Naive thymus-derived CD4-positive, alpha-beta T cell (primary cell): ENCODE measurements at regions not wholly inside any gene's neighbourhood (a gene's known extent, or its start where the extent isn't known, plus 50 kb on each side); places are given as distances from the start of the nearest gene placed in this dataset.
"Not testable (repeated sequence)": the region's sequence is repeated elsewhere in the genome, so short reads cannot be mapped to it uniquely, and the experiment has no call there.

Source experiments
- ATAC-seq: fragments of 150-1000 bp; cut with Tn5 transposase; 2 replicates; pipeline ENCODE4 v1.10.0; 2021; ENCODE audit warnings: mild to moderate bottlenecking, moderate library complexity
- CTCF ChIA-PET: fragments of 350-600 bp; sonication (Branson Sonifier 250); formaldehyde crosslinking; loops from one replicate; lab custom pipeline; 2021; ENCODE audit warnings: antibody characterized with exemption; lab: Charles Lee
- POLR2A ChIA-PET: fragments of 350-600 bp; sonication (Branson Sonifier 250); formaldehyde crosslinking; loops from one replicate; lab custom pipeline; 2021; ENCODE audit warnings: antibody characterized with exemption, inconsistent platforms; lab: Charles Lee
- DNase-seq, 9 donors: peaks; one replicate each; pipeline versions ENCODE4 v3.0.0 to v3.0.0-alpha.2; 2020 to 2022; ENCODE audit warnings: mixed read lengths in 1 of 9
- H3K27ac ChIP-seq: one replicate; pipeline ENCODE4 v1.7.0; 2013; ENCODE audit warnings: mild to moderate bottlenecking, low read depth, low read length, moderate library complexity
- H3K27me3 ChIP-seq, 2 donors: one replicate each; pipeline ENCODE4 v1.7.0; 2013; ENCODE audit warnings: low read length in 2 of 2, mild to moderate bottlenecking in 2 of 2, moderate library complexity in 2 of 2; ENCODE audit not compliant: control insufficient read depth in 2 of 2, insufficient read depth in 2 of 2
- H3K36me3 ChIP-seq, 3 experiments: 1 replicate in 2 of 3; 2 replicates in 1 of 3; pipeline ENCODE4 v1.7.0; 2013; ENCODE audit warnings: low read length in 3 of 3, mild to moderate bottlenecking in 3 of 3, moderate library complexity in 1 of 3; ENCODE audit not compliant: insufficient read depth in 3 of 3, control insufficient read depth in 2 of 3
- H3K4me1 ChIP-seq, 2 donors: one replicate each; pipeline ENCODE4 v1.7.0; 2013; ENCODE audit warnings: low read length in 2 of 2, mild to moderate bottlenecking in 2 of 2, moderate library complexity in 1 of 2; ENCODE audit not compliant: control insufficient read depth in 2 of 2, insufficient read depth in 2 of 2
- H3K4me3 ChIP-seq: 2 replicates; pipeline ENCODE4 v1.7.0; 2013; ENCODE audit warnings: mild to moderate bottlenecking, low read length
- H3K9me3 ChIP-seq, 3 experiments: 1 replicate in 2 of 3; 2 replicates in 1 of 3; pipeline ENCODE4 v1.7.0; 2013; ENCODE audit warnings: low read length in 3 of 3; ENCODE audit not compliant: control insufficient read depth in 2 of 3
- H3K27ac Mint-ChIP-seq, 9 donors: one replicate each; pipeline ENCODE4 v1.8.0; 2020 to 2022; ENCODE audit warnings: mixed read lengths in 9 of 9, mild to moderate bottlenecking in 8 of 9, moderate library complexity in 5 of 9, inconsistent platforms in 2 of 9
- H3K27me3 Mint-ChIP-seq, 5 donors: one replicate each; pipeline ENCODE4 v1.8.0; 2021 to 2022; ENCODE audit warnings: mixed read lengths in 5 of 5, mild to moderate bottlenecking in 1 of 5
- H3K36me3 Mint-ChIP-seq, 5 donors: one replicate each; pipeline ENCODE4 v1.8.0; 2020 to 2022; ENCODE audit warnings: mixed read lengths in 5 of 5, mild to moderate bottlenecking in 3 of 5, inconsistent platforms in 1 of 5
- H3K4me1 Mint-ChIP-seq, 7 donors: one replicate each; pipeline ENCODE4 v1.8.0; 2020 to 2022; ENCODE audit warnings: mixed read lengths in 7 of 7, mild to moderate bottlenecking in 3 of 7, inconsistent platforms in 1 of 7
- H3K4me3 Mint-ChIP-seq, 10 donors: one replicate each; pipeline ENCODE4 v1.8.0; 2020 to 2022; ENCODE audit warnings: mild to moderate bottlenecking in 10 of 10, mixed read lengths in 10 of 10, moderate library complexity in 6 of 10, inconsistent platforms in 2 of 10
- H3K9me3 Mint-ChIP-seq, 11 donors: one replicate each; pipeline ENCODE4 v1.8.0; 2020 to 2022; ENCODE audit warnings: mixed read lengths in 11 of 11, mild to moderate bottlenecking in 4 of 11, inconsistent platforms in 1 of 11, moderate library complexity in 1 of 11
- intact Hi-C, 2 donors: fragments of 100-400 bp; cut with micrococcal nuclease; formaldehyde crosslinking; loops; one replicate each; pipeline ENCODE4 v1.15.1; 2023

DNA sequence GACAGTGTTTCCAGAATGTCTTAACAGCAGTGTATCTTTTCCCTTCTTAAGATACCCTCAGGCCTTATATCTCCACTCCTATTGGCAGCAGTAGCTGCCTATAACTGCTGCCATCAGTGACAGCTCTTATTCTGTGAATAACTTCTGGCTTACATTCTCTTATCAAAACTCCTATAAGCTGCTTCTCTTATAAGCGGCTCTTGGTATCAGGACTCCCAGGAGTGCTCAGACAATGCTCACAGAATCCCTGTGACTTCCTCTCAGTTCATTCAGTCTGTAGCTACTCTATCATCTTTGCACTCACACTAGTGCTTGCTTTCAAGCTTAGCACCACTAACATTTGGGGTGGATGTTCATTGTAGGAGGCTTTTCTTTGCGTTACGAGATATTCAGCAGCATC is 143.7 kb upstream of the CDH7 start:
- DNase-seq (no peak), ATAC-seq (no peak)
- Histone ChIP-seq H3K4me3 (no peak overlapping the region), H3K36me3 (no peaks in the 10 kb centered on the region), H3K27me3 (no peaks in the 10 kb centered on the region), H3K27ac (no peak overlapping the region), H3K4me1 (no peaks in the 10 kb centered on the region), H3K9me3 (no peaks in the 10 kb centered on the region)
- Mint-ChIP-seq H3K9me3 (peaks cover 0 to 29% (median 6%) of the 10 kb centered on the region in 11 donors), H3K4me1 (no peaks in the 10 kb centered on the region), H3K27ac (no peak overlapping the region), H3K36me3 (no peaks in the 10 kb centered on the region), H3K4me3 (no peak overlapping the region), H3K27me3 (no peaks in the 10 kb centered on the region)
- intact Hi-C loops = no loop called here
- ChIA-PET CTCF (no interaction called here), POLR2A (no interaction called here)

DNA sequence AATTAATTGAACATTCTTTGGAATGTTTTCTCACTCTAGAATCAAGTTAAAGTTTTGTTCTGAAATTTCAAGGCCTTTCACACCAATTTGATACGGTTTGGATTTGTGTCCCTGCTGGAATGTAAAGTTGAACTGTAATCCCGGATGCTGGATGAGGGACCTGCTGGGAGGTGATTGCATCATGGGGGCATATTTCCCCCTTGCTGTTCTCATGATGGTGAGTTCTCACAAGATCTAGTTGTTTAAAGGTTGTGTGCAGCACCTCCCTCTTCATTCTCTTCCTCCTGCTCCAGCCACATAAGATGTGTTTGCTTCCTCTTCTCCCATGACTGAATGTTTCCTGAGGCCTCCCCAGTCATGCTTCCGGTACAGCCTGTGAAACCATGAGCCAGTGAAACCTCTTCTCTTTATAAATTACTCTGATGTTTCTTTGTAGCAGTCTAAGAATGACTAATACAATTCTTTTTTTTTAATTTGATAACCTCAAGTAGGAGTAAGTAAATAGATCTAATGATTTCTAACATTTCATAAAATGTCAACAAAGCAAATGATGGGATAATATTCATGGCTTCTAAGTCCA is 144.2 kb upstream of the CDH7 start:
- CTCF ChIA-PET = no interaction called here
- no peaks in the 10 kb centered on the region for H3K4me1 ChIP-seq
- ATAC-seq (no peak), DNase-seq (no peak)
- Mint-ChIP-seq H3K4me1 (no peaks in the 10 kb centered on the region), H3K9me3 (peaks cover 0 to 33% (median 6%) of the 10 kb centered on the region in 11 donors), H3K27me3 (no peaks in the 10 kb centered on the region), H3K4me3 (no peak overlapping the region), H3K36me3 (no peaks in the 10 kb centered on the region), H3K27ac (no peak overlapping the region)
- POLR2A ChIA-PET = no interaction called here
- intact Hi-C loops = no loop called here
- H3K27me3 ChIP-seq = no peaks in the 10 kb centered on the region
- no peaks in the 10 kb centered on the region for H3K36me3 ChIP-seq
- H3K9me3 ChIP-seq = no peaks in the 10 kb centered on the region
- no peak overlapping the region for H3K27ac ChIP-seq
- no peak overlapping the region for H3K4me3 ChIP-seq

DNA sequence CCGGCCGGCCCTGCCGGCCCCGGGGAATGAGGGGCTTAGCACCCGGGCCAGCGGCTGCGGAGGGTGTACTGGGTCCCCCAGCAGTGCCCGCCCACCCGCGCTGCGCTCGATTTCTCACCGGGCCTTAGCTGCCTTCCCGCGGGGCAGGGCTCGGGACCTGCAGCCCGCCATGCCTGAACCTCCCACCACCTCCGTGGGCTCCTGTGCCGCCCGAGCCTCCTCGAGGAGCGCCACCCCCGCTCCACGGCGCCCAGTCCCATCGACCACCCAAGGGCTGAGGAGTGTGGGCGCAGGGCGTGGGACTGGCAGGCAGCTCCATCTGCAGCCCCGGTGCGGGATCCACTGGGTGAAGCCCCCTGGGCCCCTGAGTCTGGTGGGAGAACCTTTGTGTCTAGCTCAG is 145.5 kb upstream of the CDH7 start:
- H3K4me1 ChIP-seq, H3K9me3 ChIP-seq, DNase-seq, H3K36me3 ChIP-seq, H3K27ac ChIP-seq, H3K27ac Mint-ChIP-seq, CTCF ChIA-PET, ATAC-seq, H3K4me1 Mint-ChIP-seq, H3K36me3 Mint-ChIP-seq, H3K27me3 Mint-ChIP-seq, H3K27me3 ChIP-seq, H3K4me3 ChIP-seq, POLR2A ChIA-PET, intact Hi-C loops, H3K4me3 Mint-ChIP-seq: not testable (repeated sequence)
- H3K9me3 Mint-ChIP-seq = peaks cover 0 to 29% (median 6%) of the 10 kb centered on the region in 11 donors

DNA sequence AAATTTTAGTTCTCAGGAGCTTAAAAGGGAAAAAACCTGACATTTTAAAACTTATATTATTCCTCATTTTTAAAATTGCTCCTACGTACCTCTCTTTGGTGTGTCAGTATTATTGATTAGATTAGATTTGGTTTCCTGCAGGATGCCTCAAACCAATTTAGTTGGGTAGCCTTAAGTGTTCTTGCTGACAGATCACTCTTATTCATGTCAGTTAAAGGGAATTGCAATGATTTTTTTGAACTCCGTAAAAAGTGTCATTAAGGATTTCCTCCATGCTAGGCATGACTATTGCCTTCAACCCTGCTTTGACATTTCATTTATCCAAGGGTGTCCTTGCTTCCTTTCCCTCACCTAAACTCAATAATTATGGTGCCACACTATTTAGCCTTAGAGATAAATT is 149.0 kb upstream of the CDH7 start:
- Histone ChIP-seq H3K36me3 (no peaks in the 10 kb centered on the region), H3K27ac (no peak overlapping the region), H3K9me3 (no peaks in the 10 kb centered on the region), H3K27me3 (no peaks in the 10 kb centered on the region), H3K4me3 (no peak overlapping the region), H3K4me1 (no peaks in the 10 kb centered on the region)
- Mint-ChIP-seq H3K4me3 (no peak overlapping the region), H3K4me1 (no peaks in the 10 kb centered on the region), H3K36me3 (no peaks in the 10 kb centered on the region), H3K27ac (no peak overlapping the region), H3K9me3 (peaks cover 0 to 19% (median 5%) of the 10 kb centered on the region in 11 donors), H3K27me3 (no peaks in the 10 kb centered on the region)
- DNase-seq = no peak
- intact Hi-C loops = no loop called here
- POLR2A ChIA-PET = no interaction called here
- no peak for ATAC-seq
- CTCF ChIA-PET = no interaction called here

DNA sequence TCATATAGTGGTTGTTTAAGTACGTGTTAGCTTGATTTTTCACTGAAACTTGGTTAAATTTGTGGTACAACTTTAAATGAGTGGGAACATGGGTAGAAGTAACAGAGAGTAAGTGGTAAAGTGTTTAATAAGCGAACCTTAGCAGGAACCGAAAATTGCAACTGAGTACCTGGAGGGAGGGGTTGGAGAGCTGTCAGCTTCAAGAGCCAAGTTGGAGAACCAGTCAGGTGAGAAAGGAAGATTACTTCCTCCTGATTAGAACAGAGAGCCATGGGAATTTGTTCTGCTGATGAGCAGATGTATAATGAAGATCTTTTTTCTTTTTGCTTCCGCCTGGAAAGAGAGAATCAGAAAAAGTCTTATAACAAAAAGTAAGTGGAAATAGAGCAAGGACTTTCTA is 158.4 kb upstream of the CDH7 start:
- Mint-ChIP-seq H3K36me3 (peaks cover 0 to 10% (median 0%) of the 10 kb centered on the region in 5 donors), H3K9me3 (peaks cover 0 to 24% (median 6%) of the 10 kb centered on the region in 11 donors), H3K4me3 (no peak overlapping the region), H3K4me1 (no peaks in the 10 kb centered on the region), H3K27ac (no peak overlapping the region), H3K27me3 (no peaks in the 10 kb centered on the region)
- no peaks in the 10 kb centered on the region for H3K9me3 ChIP-seq
- H3K36me3 ChIP-seq = no peaks in the 10 kb centered on the region
- intact Hi-C loops = no loop called here
- ChIA-PET CTCF (no interaction called here), POLR2A (no interaction called here)
- no peak overlapping the region for H3K27ac ChIP-seq
- no peaks in the 10 kb centered on the region for H3K27me3 ChIP-seq
- no peak overlapping the region for H3K4me3 ChIP-seq
- no peaks in the 10 kb centered on the region for H3K4me1 ChIP-seq
- ATAC-seq (no peak), DNase-seq (no peak)

DNA sequence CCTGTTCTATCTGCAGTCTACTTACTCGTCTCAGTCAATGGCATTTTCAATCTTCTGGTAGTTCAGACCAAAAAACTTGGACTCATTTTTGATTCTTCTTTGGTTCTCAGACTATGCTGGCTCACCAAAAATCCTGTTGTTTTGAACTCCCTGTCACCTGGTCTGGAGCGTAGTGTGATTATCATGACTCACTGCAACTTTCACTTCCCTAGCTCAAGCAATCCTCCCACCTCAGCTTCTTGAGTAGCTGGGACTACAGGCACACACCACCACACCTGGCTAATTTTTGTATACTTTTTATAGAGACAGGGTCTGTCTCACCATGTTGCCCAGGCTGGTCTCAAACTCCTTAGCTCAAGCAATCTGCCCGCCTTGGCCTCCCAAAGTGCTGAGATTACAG is 163.3 kb upstream of the CDH7 start:
- no peaks in the 10 kb centered on the region for H3K9me3 ChIP-seq
- no peak for DNase-seq
- intact Hi-C loops = no loop called here
- no peaks in the 10 kb centered on the region for H3K27me3 ChIP-seq
- H3K4me3 ChIP-seq = no peak overlapping the region
- Mint-ChIP-seq H3K4me1 (no peaks in the 10 kb centered on the region), H3K36me3 (peaks cover 0 to 9% (median 0%) of the 10 kb centered on the region in 5 donors), H3K27ac (no peak overlapping the region), H3K9me3 (peaks cover 1 to 19% (median 9%) of the 10 kb centered on the region in 11 donors), H3K4me3 (no peak overlapping the region), H3K27me3 (no peaks in the 10 kb centered on the region)
- ChIA-PET CTCF (no interaction called here), POLR2A (no interaction called here)
- ATAC-seq = no peak
- H3K36me3 ChIP-seq = no peaks in the 10 kb centered on the region
- no peaks in the 10 kb centered on the region for H3K4me1 ChIP-seq
- no peak overlapping the region for H3K27ac ChIP-seq

DNA sequence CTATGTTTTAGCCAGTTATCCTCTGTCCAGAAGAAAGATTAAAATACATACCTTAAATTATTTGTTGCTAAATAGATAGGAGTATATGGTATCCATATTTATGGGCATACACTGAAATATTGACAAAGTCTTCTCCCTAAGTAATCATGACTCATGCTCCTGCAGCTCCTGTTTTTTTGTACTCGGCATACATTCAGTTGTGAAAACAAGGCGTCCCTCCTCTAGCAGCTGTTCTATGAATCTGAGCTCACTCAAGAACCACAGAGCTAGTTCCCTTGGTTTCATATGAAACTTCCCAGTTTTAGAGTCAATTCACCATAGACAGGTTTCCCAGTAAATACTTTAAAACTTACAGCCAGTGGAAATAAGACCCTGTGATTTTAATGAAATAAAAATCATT is 168.7 kb upstream of the CDH7 start:
- H3K27ac ChIP-seq, H3K27me3 Mint-ChIP-seq, H3K27ac Mint-ChIP-seq, DNase-seq, intact Hi-C loops, H3K4me1 Mint-ChIP-seq, H3K4me1 ChIP-seq, POLR2A ChIA-PET, H3K36me3 Mint-ChIP-seq, H3K9me3 ChIP-seq, H3K36me3 ChIP-seq, H3K4me3 ChIP-seq, ATAC-seq, H3K4me3 Mint-ChIP-seq, H3K27me3 ChIP-seq, CTCF ChIA-PET: not testable (repeated sequence)
- H3K9me3 Mint-ChIP-seq = peaks cover 0 to 25% (median 6%) of the 10 kb centered on the region in 11 donors
